HEK293 (cell line): ENCODE measurements at regions not wholly inside any gene's neighbourhood (a gene's known extent, or its start where the extent isn't known, plus 50 kb on each side); places are given as distances from the start of the nearest gene placed in this dataset.

ENCODE experiments used
- CTCF ChIA-PET: fragments of 350-600 bp; formaldehyde crosslinking; extraction: SDS; loops from one replicate; lab custom pipeline; 2021; ENCODE audit warnings: antibody characterized with exemption; lab: Yijun Ruan, JAX
- POLR2A ChIA-PET: fragments of 300-600 bp; formaldehyde crosslinking; extraction: SDS; loops from one replicate; lab custom pipeline; 2020; ENCODE audit warnings: antibody characterized with exemption, inconsistent platforms; lab: Yijun Ruan, JAX
- H3K27ac ChIP-seq: fragments of 200-500 bp; sonication (Bioruptor generic); 2 replicates; pipeline ENCODE4 v1.5.1; 2014; ENCODE audit warnings: low read depth, low read length, control low read depth, inconsistent platforms; ENCODE audit errors: extremely low read depth
- H3K36me3 ChIP-seq, 2 experiments: fragments of 200-500 bp in 1 of 2; sonication (Bioruptor generic) in 1 of 2; 1 replicate in 1 of 2; 2 replicates in 1 of 2; pipeline ENCODE4 v1.5.1; 2014 to 2017; ENCODE audit warnings: inconsistent platforms in 2 of 2, low read length in 2 of 2; ENCODE audit not compliant: control insufficient read depth in 2 of 2, insufficient read depth in 1 of 2
- H3K4me1 ChIP-seq: fragments of 200-500 bp; sonication (Bioruptor generic); 2 replicates; pipeline ENCODE4 v1.5.1; 2014; ENCODE audit warnings: mild to moderate bottlenecking, low read length, inconsistent platforms; ENCODE audit not compliant: control insufficient read depth, insufficient read depth
- H3K4me3 ChIP-seq: 2 replicates; pipeline ENCODE4 v1.5.1; 2011; ENCODE audit warnings: low read depth, mild to moderate bottlenecking, control low read depth, low read length, moderate library complexity
- H3K9me3 ChIP-seq: fragments of 200-500 bp; sonication (Bioruptor generic); 2 replicates; pipeline ENCODE4 v1.5.1; 2014; ENCODE audit warnings: low read depth, low read length, inconsistent platforms; ENCODE audit not compliant: control insufficient read depth, insufficient read depth
- ATF2 ChIP-seq: fragments of 450-650 bp; formaldehyde crosslinking; IDR thresholded peaks from 2 replicates; pipeline ENCODE4 v1.5.1; 2016; ENCODE audit warnings: missing biosample characterization, missing genetic modification characterization, low read depth
- BCL6B ChIP-seq: fragments of 450-650 bp; formaldehyde crosslinking; IDR thresholded peaks from 2 replicates; pipeline ENCODE4 v1.5.1; 2017; ENCODE audit warnings: missing biosample characterization, missing genetic modification characterization
- ELK4 ChIP-seq: IDR thresholded peaks from 2 replicates; pipeline ENCODE4 v1.6.1; 2011; ENCODE audit warnings: mild to moderate bottlenecking, low read depth, low read length, borderline replicate concordance
- GLI2 ChIP-seq: fragments of 450-650 bp; formaldehyde crosslinking; IDR thresholded peaks from 2 replicates; pipeline ENCODE4; 2017; ENCODE audit warnings: missing biosample characterization, missing genetic modification characterization, low read depth, borderline replicate concordance
- GLI4 ChIP-seq: fragments of 450-650 bp; formaldehyde crosslinking; IDR thresholded peaks from 2 replicates; pipeline ENCODE4 v1.5.1; 2016; ENCODE audit warnings: missing biosample characterization, missing genetic modification characterization
- REPIN1 ChIP-seq: fragments of 450-650 bp; formaldehyde crosslinking; IDR thresholded peaks from 2 replicates; pipeline ENCODE4 v1.5.1; 2017; ENCODE audit warnings: missing biosample characterization, missing genetic modification characterization, low read depth
- SCRT1 ChIP-seq: fragments of 450-650 bp; formaldehyde crosslinking; IDR thresholded peaks from 2 replicates; pipeline ENCODE4 v1.5.1; 2016; ENCODE audit warnings: missing biosample characterization, missing genetic modification characterization, borderline replicate concordance
- TSHZ1 ChIP-seq: fragments of 450-650 bp; formaldehyde crosslinking; IDR thresholded peaks from 2 replicates; pipeline ENCODE4 v1.5.1; 2016; ENCODE audit warnings: missing biosample characterization, missing genetic modification characterization, borderline replicate concordance
- ZBTB1 ChIP-seq: fragments of 450-650 bp; formaldehyde crosslinking; IDR thresholded peaks from 2 replicates; pipeline ENCODE4 v1.5.1; 2016; ENCODE audit warnings: missing biosample characterization, missing genetic modification characterization
- ZBTB21 ChIP-seq: fragments of 450-650 bp; formaldehyde crosslinking; IDR thresholded peaks from 2 replicates; pipeline ENCODE4 v1.5.1; 2017; ENCODE audit warnings: missing biosample characterization, missing genetic modification characterization
- ZBTB26 ChIP-seq: fragments of 450-650 bp; formaldehyde crosslinking; optimal IDR thresholded peaks from 2 replicates; pipeline ENCODE3; 2016; ENCODE audit warnings: missing biosample characterization, mild to moderate bottlenecking, missing genetic modification characterization
- ZEB2 ChIP-seq: fragments of 450-650 bp; formaldehyde crosslinking; IDR thresholded peaks from 2 replicates; pipeline ENCODE4 v1.5.1; 2016; ENCODE audit warnings: missing biosample characterization, missing genetic modification characterization
- ZNF114 ChIP-seq: fragments of 450-650 bp; formaldehyde crosslinking; IDR thresholded peaks from 2 replicates; pipeline ENCODE4 v1.5.0; 2017; ENCODE audit warnings: missing biosample characterization, missing genetic modification characterization
- ZNF26 ChIP-seq: fragments of 450-650 bp; formaldehyde crosslinking; IDR thresholded peaks from 2 replicates; pipeline ENCODE4 v1.5.1; 2016; ENCODE audit warnings: missing biosample characterization, missing genetic modification characterization
- ZNF416 ChIP-seq: fragments of 450-650 bp; formaldehyde crosslinking; IDR thresholded peaks from 2 replicates; pipeline ENCODE4 v1.5.1; 2016; ENCODE audit warnings: missing biosample characterization, missing genetic modification characterization
- ZNF623 ChIP-seq: fragments of 450-650 bp; formaldehyde crosslinking; IDR thresholded peaks from 2 replicates; pipeline ENCODE4 v1.5.1; 2016; ENCODE audit warnings: missing biosample characterization, missing genetic modification characterization
- ZNF692 ChIP-seq: fragments of 450-650 bp; formaldehyde crosslinking; IDR thresholded peaks from 2 replicates; pipeline ENCODE4 v1.5.1; 2016; ENCODE audit warnings: missing biosample characterization, missing genetic modification characterization
- ZNF777 ChIP-seq: fragments of 450-650 bp; formaldehyde crosslinking; IDR thresholded peaks from 2 replicates; pipeline ENCODE4 v1.5.1; 2017; ENCODE audit warnings: missing biosample characterization, missing genetic modification characterization, borderline replicate concordance

- no peaks in the 10 kb centered on the region for H3K4me1 ChIP-seq
- no peak for TF ChIP-seq ZBTB21 (tag by site-specific recombination)
- no peak for TF ChIP-seq ZNF26 (tag by site-specific recombination)
- TF ChIP-seq ZNF692 (tag by site-specific recombination) = no peak
- no peak for TF ChIP-seq ELK4
- no peak for TF ChIP-seq ZNF416
- TF ChIP-seq ZNF114 (tag by site-specific recombination) = no peak
- TF ChIP-seq ZEB2 (tag by site-specific recombination) = no peak
- TF ChIP-seq GLI2 (tag by site-specific recombination) = no peak
- no peak for TF ChIP-seq TSHZ1
- no peak for TF ChIP-seq ZBTB26 (tag by site-specific recombination)
- no peak for TF ChIP-seq ATF2
- no peak for TF ChIP-seq ZNF777 (tag by site-specific recombination)
- no peak for TF ChIP-seq ZNF623 (tag by site-specific recombination)
- TF ChIP-seq BCL6B (tag by site-specific recombination) = no peak
- TF ChIP-seq GLI4 (tag by site-specific recombination) = no peak
- TF ChIP-seq SCRT1 (tag by site-specific recombination) = no peak
- no peak for TF ChIP-seq REPIN1 (tag by site-specific recombination)
- TF ChIP-seq ZBTB1 (tag by site-specific recombination) = no peak
- CTCF ChIA-PET = no interaction called here
Observed at GRCh38 chr2:186229265-186229664, 256.8 kb upstream of the ZC3H15 start.

More at GRCh38 chr2:186229265-186229664, 256.8 kb upstream of the ZC3H15 start:
- Histone ChIP-seq H3K4me3 (no peak overlapping the region), H3K36me3 (no peaks in the 10 kb centered on the region), H3K27ac (no peak overlapping the region), H3K9me3 (no peaks in the 10 kb centered on the region)
- POLR2A ChIA-PET = no interaction called here
